ENCODE measurements at regions not wholly inside any gene's neighbourhood (a gene's known extent, or its start where the extent isn't known, plus 50 kb on each side); places are given as distances from the start of the nearest gene placed in this dataset.

- TF ChIP-seq EZH2 (IDR thresholded peaks at IDR 0.05) (no peak), CTCF (IDR thresholded peaks at IDR 0.05 in 2 of 3, conservative IDR thresholded peaks at IDR 0.05 in 1 of 3; ENCODE audit: borderline replicate concordance in 1 of 3, insufficient read depth in 1 of 3, low read depth in 2 of 3, low read length in 2 of 3) (no peak), CBX3 (IDR thresholded peaks at IDR 0.05; ENCODE audit: low read depth) (no peak), ELF1 (IDR thresholded peaks at IDR 0.05; ENCODE audit: borderline replicate concordance, low read depth) (no peak)
Measured at GRCh38 chr13:77429320-77430142, 102.6 kb upstream of the MYCBP2 start.
